22Rv1 (cell line): ENCODE measurements at regions not wholly inside any gene's neighbourhood (a gene's known extent, or its start where the extent isn't known, plus 50 kb on each side); places are given as distances from the start of the nearest gene placed in this dataset.
A peak's percentile ranks its signal among the peaks of the same experiment; 100 is the strongest.

Experiments used
- H3K27ac ChIP-seq: fragments of 450-650 bp; 2 replicates; pipeline ENCODE4 v1.5.1; 2017
- ZFX ChIP-seq: fragments of 450-650 bp; IDR thresholded peaks from 2 replicates; pipeline ENCODE4 v1.6.1; 2017; ENCODE audit warnings: antibody characterized with exemption, borderline replicate concordance
- TF ChIP-seq, protein P1 (sequence below): fragments of 450-650 bp; IDR thresholded peaks from 2 replicates; pipeline ENCODE4 v1.5.1; 2017; ENCODE audit warnings: mild to moderate bottlenecking

DNA sequence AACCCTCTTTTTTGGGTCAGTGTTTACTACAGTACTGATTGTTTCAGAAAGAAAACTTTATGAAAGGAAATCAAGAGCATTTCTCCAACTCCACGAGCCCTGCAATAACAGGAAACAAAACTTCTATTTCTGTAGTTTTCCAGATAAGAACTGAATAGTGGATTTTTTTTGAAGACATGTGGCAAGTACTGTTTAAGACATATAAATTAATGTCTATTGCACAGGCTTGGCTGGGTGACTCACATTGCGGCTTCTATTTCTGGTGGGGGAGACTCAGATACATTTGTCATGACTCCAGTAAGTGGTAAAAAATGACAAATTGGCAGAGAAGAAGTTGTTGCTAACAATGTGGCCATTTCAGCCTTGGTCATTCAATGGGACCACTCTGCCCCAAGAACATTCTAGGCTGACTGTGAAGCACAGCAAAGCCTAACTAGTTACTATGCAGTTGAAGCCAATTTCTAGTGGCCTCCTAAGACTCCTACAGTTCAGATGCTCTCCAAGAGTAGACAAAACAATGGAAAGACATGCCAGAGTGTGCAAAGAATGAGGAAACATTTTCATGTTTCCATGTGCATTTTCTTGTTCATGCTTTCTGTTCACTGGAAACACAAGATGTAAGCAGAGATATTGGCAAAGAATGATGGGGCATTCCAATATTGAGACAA lies 200.9 kb downstream of the EDN1 start:
- H3K27ac ChIP-seq, result peak overlapping the region; percentile 62; the same call in 1 of the 2 replicates
- no peak for TF ChIP-seq ZFX
- TF ChIP-seq, protein P1, sequence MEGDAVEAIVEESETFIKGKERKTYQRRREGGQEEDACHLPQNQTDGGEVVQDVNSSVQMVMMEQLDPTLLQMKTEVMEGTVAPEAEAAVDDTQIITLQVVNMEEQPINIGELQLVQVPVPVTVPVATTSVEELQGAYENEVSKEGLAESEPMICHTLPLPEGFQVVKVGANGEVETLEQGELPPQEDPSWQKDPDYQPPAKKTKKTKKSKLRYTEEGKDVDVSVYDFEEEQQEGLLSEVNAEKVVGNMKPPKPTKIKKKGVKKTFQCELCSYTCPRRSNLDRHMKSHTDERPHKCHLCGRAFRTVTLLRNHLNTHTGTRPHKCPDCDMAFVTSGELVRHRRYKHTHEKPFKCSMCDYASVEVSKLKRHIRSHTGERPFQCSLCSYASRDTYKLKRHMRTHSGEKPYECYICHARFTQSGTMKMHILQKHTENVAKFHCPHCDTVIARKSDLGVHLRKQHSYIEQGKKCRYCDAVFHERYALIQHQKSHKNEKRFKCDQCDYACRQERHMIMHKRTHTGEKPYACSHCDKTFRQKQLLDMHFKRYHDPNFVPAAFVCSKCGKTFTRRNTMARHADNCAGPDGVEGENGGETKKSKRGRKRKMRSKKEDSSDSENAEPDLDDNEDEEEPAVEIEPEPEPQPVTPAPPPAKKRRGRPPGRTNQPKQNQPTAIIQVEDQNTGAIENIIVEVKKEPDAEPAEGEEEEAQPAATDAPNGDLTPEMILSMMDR, result no peak

DNA sequence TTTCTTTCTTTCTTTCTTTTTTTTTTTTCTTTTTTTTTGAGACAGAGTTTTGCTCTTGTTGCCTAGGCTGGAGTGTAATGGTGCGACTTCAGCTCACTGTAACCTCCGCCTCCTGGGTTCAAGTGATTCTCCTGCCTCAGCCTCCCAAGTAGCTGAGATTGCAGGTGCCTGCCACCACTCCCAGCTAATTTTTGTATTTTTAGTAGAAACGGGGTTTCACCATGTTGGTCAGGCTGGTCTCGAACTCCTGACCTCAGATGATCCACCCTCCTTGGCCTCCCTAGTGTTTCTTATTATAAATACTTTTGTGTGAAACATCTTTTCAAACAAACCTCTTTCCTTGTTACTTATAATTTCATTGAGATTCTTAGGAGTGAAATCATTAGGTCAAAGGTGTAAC lies 202.8 kb downstream of the EDN1 start:
- peak overlapping the region; percentile 62 for H3K27ac ChIP-seq

DNA sequence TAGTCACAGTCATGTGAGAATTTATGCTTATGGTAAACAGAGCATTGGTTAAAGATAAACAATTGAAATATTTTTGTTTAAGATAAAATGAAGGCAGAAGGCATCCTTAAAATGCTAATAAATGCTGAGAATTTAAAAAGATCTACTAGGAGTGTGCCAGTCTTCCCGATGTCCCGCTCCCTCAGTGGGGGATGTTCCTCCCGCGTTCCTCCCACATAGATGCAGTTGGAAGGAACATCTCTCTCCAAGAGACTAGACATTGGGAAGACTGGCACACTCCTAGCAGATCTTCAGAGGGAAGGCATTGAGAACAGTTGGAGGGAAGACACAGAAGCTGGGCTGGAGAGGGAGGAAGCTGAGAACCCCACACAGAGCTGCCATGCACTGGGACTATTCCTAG lies 203.3 kb downstream of the EDN1 start:
- no peak for TF ChIP-seq ZFX
- TF ChIP-seq, protein P1, result no peak
- H3K27ac ChIP-seq, result peak overlapping the region; percentile 62; the same call in 1 of the 2 replicates

DNA sequence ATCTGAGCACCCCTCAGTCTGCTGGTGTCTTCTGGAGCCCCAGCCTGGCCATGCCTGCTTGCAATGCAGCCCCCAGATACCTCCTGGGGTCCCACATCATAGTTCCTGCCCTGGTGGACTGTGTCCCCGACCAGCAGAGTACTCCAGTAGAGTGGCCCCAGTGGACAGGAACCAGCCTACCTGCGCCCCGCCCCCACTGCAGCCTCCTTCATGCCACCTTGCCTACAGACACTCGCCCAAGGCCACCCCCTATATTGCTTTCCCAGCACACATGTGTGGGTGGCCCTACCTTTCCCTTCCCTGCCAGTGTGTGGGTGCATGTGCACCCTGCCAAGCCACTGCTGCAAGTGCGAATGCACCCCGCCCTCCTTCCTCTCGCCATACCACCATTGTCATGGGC lies 204.0 kb downstream of the EDN1 start:
- TF ChIP-seq, protein P1, result no peak
- no peak for TF ChIP-seq ZFX
- H3K27ac ChIP-seq, result no peak overlapping the region

DNA sequence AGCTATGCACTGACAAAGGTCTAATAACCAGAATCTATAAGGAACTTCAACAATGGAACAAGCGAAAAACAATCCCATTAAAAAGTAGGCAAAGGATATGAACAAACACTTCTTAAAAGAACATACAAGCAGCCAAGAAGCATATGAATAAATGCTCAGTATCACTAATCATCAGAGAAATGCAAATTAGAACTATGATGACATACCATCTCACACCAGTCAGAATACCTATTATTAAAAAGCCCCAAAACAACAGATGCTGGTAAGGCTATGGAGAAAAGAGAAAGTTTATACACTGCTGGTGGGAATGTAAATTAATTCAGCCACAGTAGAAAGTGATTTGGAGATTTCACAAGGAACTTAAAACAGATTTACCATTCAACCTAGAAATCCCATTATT lies 211.8 kb downstream of the EDN1 start:
- no peak overlapping the region for H3K27ac ChIP-seq
- TF ChIP-seq, protein P1, result no peak
- no peak for TF ChIP-seq ZFX

DNA sequence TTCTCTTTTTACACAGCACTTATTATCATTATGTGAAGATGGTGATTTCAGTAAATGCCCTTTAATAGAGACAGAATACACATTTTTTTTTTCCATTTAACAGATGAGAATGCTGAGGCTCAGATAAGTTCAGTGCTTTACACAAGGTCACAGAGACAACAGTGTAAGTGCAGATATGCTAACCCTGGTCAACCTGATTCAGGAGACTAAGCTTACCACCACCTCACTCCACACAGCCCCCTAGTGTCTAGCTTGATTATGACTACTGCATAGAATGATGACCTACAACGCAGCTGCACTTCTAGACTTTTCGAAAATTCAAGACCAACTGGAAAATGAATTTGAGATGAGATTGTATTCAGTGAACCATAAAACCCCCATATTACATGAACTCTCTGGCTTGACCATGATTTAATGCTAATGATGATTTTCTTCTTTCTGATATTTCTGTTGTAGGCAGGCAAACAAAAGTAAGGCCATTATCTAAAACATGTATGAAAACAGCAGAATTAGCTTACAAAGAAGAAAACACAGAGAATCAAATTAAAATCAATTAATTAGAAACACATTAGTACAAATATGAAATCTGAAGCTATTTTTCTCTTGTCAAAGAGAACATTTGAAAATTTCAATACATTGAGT lies 212.1 kb upstream of the PHACTR1 start:
- no peak overlapping the region for H3K27ac ChIP-seq
- TF ChIP-seq, protein P1, result peak; percentile 77
- no peak for TF ChIP-seq ZFX

DNA sequence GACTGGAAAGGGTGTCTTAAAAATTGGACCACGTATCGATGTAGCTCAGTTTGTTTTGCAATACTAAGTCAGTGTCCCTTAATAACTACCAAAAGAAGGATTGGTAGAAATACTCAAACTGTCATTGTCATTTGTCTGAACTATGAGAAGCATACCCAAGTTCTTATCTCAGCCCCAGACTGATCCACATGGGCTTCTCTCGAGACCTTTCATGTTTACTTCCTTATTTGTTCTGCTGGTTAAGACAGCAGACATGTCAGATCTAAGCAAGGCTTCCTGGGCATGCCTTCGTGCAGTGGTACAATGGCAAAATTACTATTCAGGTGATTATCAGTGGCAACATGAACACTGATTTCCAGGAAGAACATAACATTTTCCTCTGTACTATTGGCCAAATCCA lies 211.1 kb upstream of the PHACTR1 start:
- no peak for TF ChIP-seq ZFX
- TF ChIP-seq, protein P1, result no peak
- no peak overlapping the region for H3K27ac ChIP-seq
